HEK293 (cell line): ENCODE measurements at regions not wholly inside any gene's neighbourhood (a gene's known extent, or its start where the extent isn't known, plus 50 kb on each side); places are given as distances from the start of the nearest gene placed in this dataset.

Experiments used
- CTCF ChIP-seq: fragments of 450-650 bp; formaldehyde crosslinking; IDR thresholded peaks from 2 replicates; pipeline ENCODE4 v1.5.1; 2016; ENCODE audit warnings: missing biosample characterization, missing genetic modification characterization
- GLIS1 ChIP-seq: fragments of 450-650 bp; formaldehyde crosslinking; IDR thresholded peaks from 2 replicates; pipeline ENCODE4 v1.5.1; 2016; ENCODE audit warnings: missing biosample characterization, missing genetic modification characterization
- PBX3 ChIP-seq: sonication (generic); formaldehyde crosslinking; IDR thresholded peaks from 2 replicates; pipeline ENCODE4 v1.8.1; 2022; ENCODE audit warnings: mild to moderate bottlenecking, moderate library complexity, missing genetic modification reagents
- PRDM4 ChIP-seq: fragments of 450-650 bp; formaldehyde crosslinking; IDR thresholded peaks from 2 replicates; pipeline ENCODE4 v1.5.1; 2017; ENCODE audit warnings: missing biosample characterization, missing genetic modification characterization
- REST ChIP-seq: fragments of 450-650 bp; formaldehyde crosslinking; IDR thresholded peaks from 2 replicates; pipeline ENCODE4 v1.5.1; 2016; ENCODE audit warnings: missing biosample characterization, missing genetic modification characterization
- ZBTB21 ChIP-seq: fragments of 450-650 bp; formaldehyde crosslinking; IDR thresholded peaks from 2 replicates; pipeline ENCODE4 v1.5.1; 2017; ENCODE audit warnings: missing biosample characterization, missing genetic modification characterization
- ZNF133 ChIP-seq: fragments of 450-650 bp; formaldehyde crosslinking; IDR thresholded peaks from 2 replicates; pipeline ENCODE4 v1.5.1; 2016; ENCODE audit warnings: missing biosample characterization, missing genetic modification characterization
- ZNF23 ChIP-seq: fragments of 450-650 bp; formaldehyde crosslinking; IDR thresholded peaks from 2 replicates; pipeline ENCODE4 v1.5.1; 2016; ENCODE audit warnings: missing biosample characterization, missing genetic modification characterization, borderline replicate concordance
- ZNF24 ChIP-seq: fragments of 450-650 bp; formaldehyde crosslinking; IDR thresholded peaks from 2 replicates; pipeline ENCODE4 v1.5.1; 2016; ENCODE audit warnings: missing biosample characterization, missing genetic modification characterization
- ZNF513 ChIP-seq: fragments of 450-650 bp; IDR thresholded peaks from 2 replicates; pipeline ENCODE4 v1.5.1; 2018; ENCODE audit warnings: missing biosample characterization, missing genetic modification characterization
- ZNF521 ChIP-seq: fragments of 450-650 bp; formaldehyde crosslinking; IDR thresholded peaks from 2 replicates; pipeline ENCODE4 v1.5.1; 2017; ENCODE audit warnings: missing biosample characterization, mild to moderate bottlenecking, missing genetic modification characterization
- ZNF610 ChIP-seq: fragments of 450-650 bp; formaldehyde crosslinking; IDR thresholded peaks from 2 replicates; pipeline ENCODE4 v1.5.1; 2016; ENCODE audit warnings: missing biosample characterization, missing genetic modification characterization, borderline replicate concordance
- ZNF707 ChIP-seq: fragments of 450-650 bp; formaldehyde crosslinking; IDR thresholded peaks from 2 replicates; pipeline ENCODE4 v1.5.1; 2016; ENCODE audit warnings: missing biosample characterization, missing genetic modification characterization

- no peak for TF ChIP-seq PRDM4 (tag by site-specific recombination)
- no peak for TF ChIP-seq CTCF
- no peak for TF ChIP-seq PBX3 (CRISPR knock-in tag)
- TF ChIP-seq ZNF521 (tag by site-specific recombination), result no peak
- TF ChIP-seq ZBTB21 (tag by site-specific recombination), result no peak
- TF ChIP-seq ZNF23 (tag by site-specific recombination), result no peak
- no peak for TF ChIP-seq REST
- TF ChIP-seq ZNF133 (tag by site-specific recombination), result no peak
- no peak for TF ChIP-seq ZNF707 (tag by site-specific recombination)
- TF ChIP-seq GLIS1 (tag by site-specific recombination), result no peak
- TF ChIP-seq ZNF610 (tag by site-specific recombination), result no peak
- no peak for TF ChIP-seq ZNF24
- TF ChIP-seq ZNF513 (tag by site-specific recombination), result no peak
These were observed 238.9 kb upstream of the MIS18BP1 start for GRCh38 chr14:45491914-45492313.
